H9 (cell line): ENCODE measurements at regions not wholly inside any gene's neighbourhood (a gene's known extent, or its start where the extent isn't known, plus 50 kb on each side); places are given as distances from the start of the nearest gene placed in this dataset.

Experiments
- DNase-seq: peaks from one replicate; pipeline ENCODE4 v3.0.0-alpha.2; 2017
- H2AFZ ChIP-seq: one replicate; pipeline ENCODE4 v1.6.1; 2013; ENCODE audit warnings: mild to moderate bottlenecking, low read length, control low read depth, moderate library complexity
- H2AK5ac ChIP-seq: 2 replicates; pipeline ENCODE4 v1.6.1; 2013; ENCODE audit warnings: low read length, control low read depth, mixed read lengths; ENCODE audit not compliant: insufficient read length
- H2BK120ac ChIP-seq: one replicate; pipeline ENCODE4 v1.6.1; 2013; ENCODE audit warnings: low read depth, mild to moderate bottlenecking, low read length, control low read depth, inconsistent platforms; ENCODE audit not compliant: poor library complexity, severe bottlenecking
- H2BK12ac ChIP-seq: 2 replicates; pipeline ENCODE4 v1.6.1; 2013; ENCODE audit warnings: low read length, control low read depth, mixed read lengths, low read depth; ENCODE audit not compliant: insufficient read length
- H2BK15ac ChIP-seq: 2 replicates; pipeline ENCODE4 v1.6.1; 2013; ENCODE audit warnings: low read depth, low read length, control low read depth
- H2BK20ac ChIP-seq: one replicate; pipeline ENCODE4 v1.6.1; 2013; ENCODE audit warnings: low read depth, mild to moderate bottlenecking, low read length, control low read depth, inconsistent platforms; ENCODE audit not compliant: poor library complexity, severe bottlenecking
- H2BK5ac ChIP-seq: 2 replicates; pipeline ENCODE4 v1.6.1; 2013; ENCODE audit warnings: low read length, control low read depth, mixed read lengths; ENCODE audit not compliant: insufficient read length
- H3K14ac ChIP-seq: 2 replicates; pipeline ENCODE4 v1.6.1; 2013; ENCODE audit warnings: low read length, control low read depth; ENCODE audit not compliant: insufficient read depth
- H3K18ac ChIP-seq: 2 replicates; pipeline ENCODE4 v1.6.1; 2013; ENCODE audit warnings: low read depth, mild to moderate bottlenecking, mixed read lengths, low read length, control low read depth; ENCODE audit not compliant: insufficient read length
- H3K23ac ChIP-seq: 2 replicates; pipeline ENCODE4 v1.6.1; 2013; ENCODE audit warnings: low read length, control low read depth, mixed read lengths, low read depth; ENCODE audit not compliant: insufficient read length
- H3K23me2 ChIP-seq: 2 replicates; pipeline ENCODE4 v1.6.1; 2013; ENCODE audit warnings: low read depth, mild to moderate bottlenecking, mixed read lengths, low read length, control low read depth; ENCODE audit not compliant: insufficient read length, poor library complexity, severe bottlenecking
- H3K27ac ChIP-seq: 2 replicates; pipeline ENCODE4 v1.5.1; 2013; ENCODE audit warnings: low read length, control low read depth, mixed read lengths, low read depth; ENCODE audit not compliant: insufficient read length
- H3K27me3 ChIP-seq: 2 replicates; pipeline ENCODE4 v1.6.1; 2013; ENCODE audit warnings: low read length, control low read depth, inconsistent platforms; ENCODE audit not compliant: insufficient read depth
- H3K4ac ChIP-seq: 2 replicates; pipeline ENCODE4 v1.6.1; 2013; ENCODE audit warnings: low read depth, mild to moderate bottlenecking, control low read depth, inconsistent platforms, low read length, moderate library complexity
- H3K4me1 ChIP-seq: 2 replicates; pipeline ENCODE4 v1.6.1; 2013; ENCODE audit warnings: low read length, control low read depth, inconsistent platforms; ENCODE audit not compliant: insufficient read depth
- H3K4me2 ChIP-seq: 2 replicates; pipeline ENCODE4 v1.6.1; 2013; ENCODE audit warnings: low read length, control low read depth, mixed read lengths; ENCODE audit not compliant: insufficient read length, insufficient read depth
- H3K56ac ChIP-seq: 2 replicates; pipeline ENCODE4 v1.6.1; 2013; ENCODE audit warnings: low read depth, mild to moderate bottlenecking, mixed read lengths, low read length, control low read depth; ENCODE audit not compliant: insufficient read length
- H3K79me1 ChIP-seq: 2 replicates; pipeline ENCODE4 v1.6.1; 2013; ENCODE audit warnings: low read depth, mild to moderate bottlenecking, moderate library complexity, low read length, control low read depth, inconsistent platforms; ENCODE audit not compliant: insufficient read depth, poor library complexity, severe bottlenecking
- H3K79me2 ChIP-seq: 2 replicates; pipeline ENCODE4 v1.6.1; 2013; ENCODE audit warnings: low read length, control low read depth, inconsistent platforms; ENCODE audit not compliant: insufficient read depth
- H3K9ac ChIP-seq: 2 replicates; pipeline ENCODE4 v1.6.1; 2013; ENCODE audit warnings: low read length, control low read depth, mixed read lengths; ENCODE audit not compliant: insufficient read length; ENCODE audit errors: extremely low read depth
- H3K9me3 ChIP-seq: one replicate; pipeline ENCODE4 v1.6.1; 2013; ENCODE audit warnings: low read depth, low read length, inconsistent platforms; ENCODE audit not compliant: control insufficient read depth
- H3T11ph ChIP-seq: one replicate; pipeline ENCODE4 v1.6.1; 2013; ENCODE audit warnings: mild to moderate bottlenecking, low read length, control low read depth, inconsistent platforms
- H4K20me1 ChIP-seq: one replicate; pipeline ENCODE4 v1.6.1; 2013; ENCODE audit not compliant: control insufficient read depth, insufficient read length, insufficient read depth
- H4K5ac ChIP-seq: 2 replicates; pipeline ENCODE4 v1.6.1; 2013; ENCODE audit warnings: low read depth, mild to moderate bottlenecking, mixed read lengths, low read length, control low read depth; ENCODE audit not compliant: insufficient read length
- H4K8ac ChIP-seq: replicated peaks from 2 replicates; pipeline ENCODE4 v1.6.1; 2013; ENCODE audit warnings: low read length, control low read depth, mixed read lengths, low read depth; ENCODE audit not compliant: insufficient read length
- H4K91ac ChIP-seq: 2 replicates; pipeline ENCODE4 v1.6.1; 2013; ENCODE audit warnings: low read depth, mild to moderate bottlenecking, moderate library complexity, mixed read lengths, low read length, control low read depth; ENCODE audit not compliant: insufficient read length
- H3K27ac Mint-ChIP-seq, 3 experiments: 2 replicates in 2 of 3; 3 replicates in 1 of 3; pipeline ENCODE4 v1.8.0; 2020 to 2021; ENCODE audit warnings: mixed read lengths in 3 of 3, mild to moderate bottlenecking in 1 of 3, moderate library complexity in 1 of 3
- H3K27me3 Mint-ChIP-seq: 2 replicates; pipeline ENCODE4 v1.8.0; 2021; ENCODE audit warnings: low read depth, mild to moderate bottlenecking, moderate library complexity, mixed read lengths
- H3K36me3 Mint-ChIP-seq, 3 experiments: 2 replicates in 2 of 3; 3 replicates in 1 of 3; pipeline ENCODE4 v1.8.0; 2020 to 2021; ENCODE audit warnings: low read depth in 3 of 3, mixed read lengths in 3 of 3; ENCODE audit not compliant: insufficient read depth in 1 of 3
- H3K4me1 Mint-ChIP-seq, 2 experiments: 2 replicates each; pipeline ENCODE4 v1.8.0; 2020; ENCODE audit warnings: mixed read lengths in 2 of 2
- H3K4me3 Mint-ChIP-seq, 2 experiments: 2 replicates in 1 of 2; 3 replicates in 1 of 2; pipeline ENCODE4 v1.8.0; 2020 to 2021; ENCODE audit warnings: mild to moderate bottlenecking in 2 of 2, mixed read lengths in 2 of 2, moderate library complexity in 1 of 2
- H3K9me3 Mint-ChIP-seq, 2 experiments: 2 replicates in 1 of 2; 3 replicates in 1 of 2; pipeline ENCODE4 v1.8.0; 2020; ENCODE audit warnings: mild to moderate bottlenecking in 2 of 2, mixed read lengths in 2 of 2, moderate library complexity in 1 of 2
- WGBS: extraction: QIAGEN DNeasy Blood & Tissue Kit; methylation state at CpG from one replicate; pipeline ENCODE4 v1.1.7; 2013; ENCODE audit warnings: missing lambda C conversion rate, low lambda C conversion rate, mixed read lengths; ENCODE audit not compliant: insufficient read length; ENCODE audit errors: extremely low coverage; 5-methylcytosine and 5-hydroxymethylcytosine counted together
- TF ChIP-seq, protein P1 (sequence below): fragments of 200-600 bp; sonication (generic); conservative IDR thresholded peaks from 3 replicates; pipeline ENCODE4 v1.8.0; 2021; ENCODE audit warnings: antibody characterized with exemption, mild to moderate bottlenecking

- H3K4me1 ChIP-seq, result 0 out of 2 replicates have a peak, but pooled peaks cover 2% of the 10 kb centered on the region
- Mint-ChIP-seq H3K27me3 (no peaks in the 10 kb centered on the region), H3K27ac (no peak overlapping the region), H3K4me1 (peaks cover 3% of the 10 kb centered on the region in 2 experiments), H3K4me3 (no peak overlapping the region), H3K9me3 (no peaks in the 10 kb centered on the region; a peak in 1 of 5 replicates), H3K36me3 (no peaks in the 10 kb centered on the region)
- H2BK12ac ChIP-seq, result no peak overlapping the region
- no peaks in the 10 kb centered on the region for H3K79me2 ChIP-seq
- no peak overlapping the region for H3K4me2 ChIP-seq
- TF ChIP-seq, protein P1, sequence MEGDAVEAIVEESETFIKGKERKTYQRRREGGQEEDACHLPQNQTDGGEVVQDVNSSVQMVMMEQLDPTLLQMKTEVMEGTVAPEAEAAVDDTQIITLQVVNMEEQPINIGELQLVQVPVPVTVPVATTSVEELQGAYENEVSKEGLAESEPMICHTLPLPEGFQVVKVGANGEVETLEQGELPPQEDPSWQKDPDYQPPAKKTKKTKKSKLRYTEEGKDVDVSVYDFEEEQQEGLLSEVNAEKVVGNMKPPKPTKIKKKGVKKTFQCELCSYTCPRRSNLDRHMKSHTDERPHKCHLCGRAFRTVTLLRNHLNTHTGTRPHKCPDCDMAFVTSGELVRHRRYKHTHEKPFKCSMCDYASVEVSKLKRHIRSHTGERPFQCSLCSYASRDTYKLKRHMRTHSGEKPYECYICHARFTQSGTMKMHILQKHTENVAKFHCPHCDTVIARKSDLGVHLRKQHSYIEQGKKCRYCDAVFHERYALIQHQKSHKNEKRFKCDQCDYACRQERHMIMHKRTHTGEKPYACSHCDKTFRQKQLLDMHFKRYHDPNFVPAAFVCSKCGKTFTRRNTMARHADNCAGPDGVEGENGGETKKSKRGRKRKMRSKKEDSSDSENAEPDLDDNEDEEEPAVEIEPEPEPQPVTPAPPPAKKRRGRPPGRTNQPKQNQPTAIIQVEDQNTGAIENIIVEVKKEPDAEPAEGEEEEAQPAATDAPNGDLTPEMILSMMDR, result no peak
- no CpG with 5 or more reads among the region's 8 CpGs for WGBS
- H4K20me1 ChIP-seq, result no peaks in the 10 kb centered on the region
- no peak overlapping the region for H2BK15ac ChIP-seq
- no peaks in the 10 kb centered on the region for H3K23me2 ChIP-seq
- H3K9me3 ChIP-seq, result no peaks in the 10 kb centered on the region
- H3K27ac ChIP-seq, result no peak overlapping the region
- no peak overlapping the region for H3K14ac ChIP-seq
- no peak overlapping the region for H3K9ac ChIP-seq
- H3T11ph ChIP-seq, result no peak overlapping the region
- H3K56ac ChIP-seq, result no peak overlapping the region
- no peak overlapping the region for H2BK120ac ChIP-seq
- no peak overlapping the region for H2AK5ac ChIP-seq
- H4K91ac ChIP-seq, result no peak overlapping the region
- H3K27me3 ChIP-seq, result no peaks in the 10 kb centered on the region
- no peaks in the 10 kb centered on the region for H3K79me1 ChIP-seq
- no peak overlapping the region for H3K4ac ChIP-seq
- no peak overlapping the region for H2BK20ac ChIP-seq
- H2BK5ac ChIP-seq, result no peak overlapping the region
- H3K23ac ChIP-seq, result no peak overlapping the region
- no peak overlapping the region for H3K18ac ChIP-seq
- no peak for DNase-seq
- no peak overlapping the region for H4K8ac ChIP-seq
- H4K5ac ChIP-seq, result no peak overlapping the region
- H2AFZ ChIP-seq, result no peak overlapping the region
These were observed 256.6 kb downstream of the PTEN start for GRCh38 chr10:88120075-88120474.
